H1 (cell line): ENCODE measurements at regions not wholly inside any gene's neighbourhood (a gene's known extent, or its start where the extent isn't known, plus 50 kb on each side); places are given as distances from the start of the nearest gene placed in this dataset.

Experiments
- CTCF ChIA-PET: fragments of 300-600 bp; sonication (Branson Sonifier 250); formaldehyde crosslinking; loops from one replicate; lab custom pipeline; 2021; ENCODE audit not compliant: partially characterized antibody; lab: Charles Lee
- POLR2A ChIA-PET: fragments of 300-600 bp; sonication (Branson Sonifier 250); formaldehyde crosslinking; loops from one replicate; lab custom pipeline; 2021; ENCODE audit warnings: inconsistent platforms; ENCODE audit not compliant: partially characterized antibody; lab: Charles Lee
- DNase-seq, 2 experiments: peaks; one replicate each; pipeline versions ENCODE4 v3.0.0 to v3.0.0-alpha.2; 2010 to 2022; ENCODE audit warnings: low spot score in 2 of 2, low read depth in 1 of 2, mixed read lengths in 1 of 2
- FAIRE-seq: peaks from 2 replicates; lab custom pipeline; 2011; peaks lifted over from hg19 to GRCh38; lab: Jason Lieb, UNC
- H2AFZ ChIP-seq: 2 replicates; pipeline ENCODE4 v1.8.1; 2012; ENCODE audit warnings: low read length, inconsistent platforms
- H2AK5ac ChIP-seq: 2 replicates; pipeline ENCODE4 v1.6.1; 2013; ENCODE audit warnings: low read depth, low read length
- H2BK120ac ChIP-seq: replicated peaks from 2 replicates; pipeline ENCODE3; 2013; ENCODE audit warnings: low read depth, low read length, inconsistent platforms
- H2BK12ac ChIP-seq: 2 replicates; pipeline ENCODE4 v1.6.1; 2013; ENCODE audit warnings: low read depth, low read length
- H2BK15ac ChIP-seq: 2 replicates; pipeline ENCODE4 v1.6.1; 2013; ENCODE audit warnings: low read length
- H2BK20ac ChIP-seq: 2 replicates; pipeline ENCODE4 v1.6.1; 2013; ENCODE audit warnings: low read length
- H2BK5ac ChIP-seq: 2 replicates; pipeline ENCODE4 v1.6.1; 2013; ENCODE audit warnings: low read depth, low read length
- H3K14ac ChIP-seq: 2 replicates; pipeline ENCODE4 v1.6.1; 2013; ENCODE audit warnings: inconsistent platforms; ENCODE audit not compliant: insufficient read length
- H3K18ac ChIP-seq: 2 replicates; pipeline ENCODE4 v1.6.1; 2013; ENCODE audit warnings: low read length; ENCODE audit errors: extremely low read depth
- H3K23ac ChIP-seq: 2 replicates; pipeline ENCODE4 v1.6.1; 2013; ENCODE audit warnings: inconsistent platforms; ENCODE audit not compliant: insufficient read length
- H3K23me2 ChIP-seq: 2 replicates; pipeline ENCODE4 v1.6.1; 2013; ENCODE audit warnings: low read depth, low read length
- H3K27ac ChIP-seq: 2 replicates; pipeline ENCODE4 v1.6.1; 2011; ENCODE audit warnings: low read depth, low read length, inconsistent platforms
- H3K27me3 ChIP-seq, 4 experiments: replicated peaks in 1 of 4; 1 replicate in 1 of 4; 2 replicates in 3 of 4; pipeline versions ENCODE4 v1.6.1 to v1.8.1; 2011 to 2013; ENCODE audit warnings: low read length in 3 of 4, mild to moderate bottlenecking in 3 of 4, inconsistent platforms in 2 of 4, mixed read lengths in 2 of 4, moderate library complexity in 1 of 4; ENCODE audit not compliant: control insufficient read depth in 3 of 4, insufficient read depth in 3 of 4; ENCODE audit errors: extremely low read depth in 1 of 4
- H3K36me3 ChIP-seq, 4 experiments: 2 replicates each; pipeline versions ENCODE4 v1.6.1 to v1.8.1; 2011 to 2013; ENCODE audit warnings: mild to moderate bottlenecking in 4 of 4, low read length in 3 of 4, moderate library complexity in 2 of 4, control low read depth in 1 of 4, inconsistent platforms in 1 of 4; ENCODE audit not compliant: insufficient read depth in 4 of 4, control insufficient read depth in 2 of 4
- H3K4ac ChIP-seq: replicated peaks from 2 replicates; pipeline ENCODE3; 2013; ENCODE audit warnings: low read length, low read depth, mixed read lengths, inconsistent platforms; ENCODE audit not compliant: insufficient read length
- H3K4me1 ChIP-seq, 4 experiments: replicated peaks in 1 of 4; 1 replicate in 1 of 4; 2 replicates in 3 of 4; pipeline versions ENCODE4 v1.6.1 to v1.8.1; 2011 to 2013; ENCODE audit warnings: low read length in 3 of 4, inconsistent platforms in 2 of 4, mixed read lengths in 1 of 4; ENCODE audit not compliant: insufficient read depth in 4 of 4, control insufficient read depth in 3 of 4
- H3K4me2 ChIP-seq, 2 experiments: 2 replicates each; pipeline versions ENCODE4 v1.6.1 to v1.8.1; 2011 to 2013; ENCODE audit warnings: low read depth in 2 of 2, low read length in 2 of 2, control low read depth in 1 of 2, inconsistent platforms in 1 of 2, mild to moderate bottlenecking in 1 of 2; ENCODE audit not compliant: insufficient read depth in 1 of 2
- H3K4me3 ChIP-seq, 4 experiments: fragments of 200-600, 300-600 bp in 1 of 4; sonication (generic), shearing (Covaris generic), sonication (Bioruptor Twin) in 1 of 4; 2 replicates each; pipeline versions ENCODE4 v1.5.1 to v1.8.1; 2011 to 2016; ENCODE audit warnings: low read length in 4 of 4, low read depth in 3 of 4, control low read depth in 2 of 4, inconsistent platforms in 2 of 4, mild to moderate bottlenecking in 2 of 4, mixed read lengths in 1 of 4, moderate library complexity in 1 of 4; ENCODE audit not compliant: insufficient read depth in 2 of 4; ENCODE audit errors: extremely low read depth in 1 of 4
- H3K56ac ChIP-seq: replicated peaks from 2 replicates; pipeline ENCODE3; 2013; ENCODE audit warnings: low read depth, mild to moderate bottlenecking, mixed read lengths, low read length, inconsistent platforms; ENCODE audit not compliant: insufficient read length
- H3K79me1 ChIP-seq: 2 replicates; pipeline ENCODE4 v1.6.1; 2013; ENCODE audit warnings: low read depth, low read length, control low read depth
- H3K79me2 ChIP-seq, 2 experiments: 2 replicates each; pipeline versions ENCODE4 v1.6.1 to v1.8.1; 2012 to 2013; ENCODE audit warnings: low read length in 2 of 2, mild to moderate bottlenecking in 2 of 2, inconsistent platforms in 1 of 2; ENCODE audit not compliant: insufficient read depth in 2 of 2, control insufficient read depth in 1 of 2
- H3K9ac ChIP-seq, 4 experiments: replicated peaks in 1 of 4; 1 replicate in 1 of 4; 2 replicates in 3 of 4; pipeline versions ENCODE4 v1.6.1 to v1.8.1; 2011 to 2013; ENCODE audit warnings: low read depth in 3 of 4, low read length in 3 of 4, control low read depth in 2 of 4, mild to moderate bottlenecking in 2 of 4, moderate library complexity in 2 of 4, inconsistent platforms in 1 of 4; ENCODE audit errors: extremely low read depth in 1 of 4
- H3K9me3 ChIP-seq, 2 experiments: 2 replicates each; pipeline versions ENCODE4 v1.6.1 to v1.8.1; 2012 to 2013; ENCODE audit warnings: mild to moderate bottlenecking in 2 of 2, moderate library complexity in 2 of 2, control low read depth in 1 of 2, inconsistent platforms in 1 of 2, low read depth in 1 of 2, low read length in 1 of 2, mixed read lengths in 1 of 2; ENCODE audit not compliant: insufficient read depth in 2 of 2
- H4K20me1 ChIP-seq, 2 experiments: replicated peaks in 1 of 2; 2 replicates each; pipeline versions ENCODE3 to v1.8.1; 2011 to 2013; ENCODE audit warnings: inconsistent platforms in 2 of 2, low read length in 2 of 2, mild to moderate bottlenecking in 1 of 2; ENCODE audit not compliant: insufficient read depth in 2 of 2, control insufficient read depth in 1 of 2
- H4K5ac ChIP-seq: 2 replicates; pipeline ENCODE4 v1.6.1; 2013; ENCODE audit warnings: low read length, low read depth, mixed read lengths, inconsistent platforms; ENCODE audit not compliant: insufficient read length
- H4K8ac ChIP-seq: 2 replicates; pipeline ENCODE4 v1.8.0; 2013; ENCODE audit warnings: mild to moderate bottlenecking, moderate library complexity, low read length, inconsistent platforms; ENCODE audit not compliant: insufficient read depth; ENCODE audit errors: extremely low read depth
- H4K91ac ChIP-seq: replicated peaks from 2 replicates; pipeline ENCODE3; 2013; ENCODE audit warnings: low read length, mixed read lengths, inconsistent platforms; ENCODE audit not compliant: insufficient read length
- EGR1 ChIP-seq: IDR thresholded peaks from 2 replicates; pipeline ENCODE4 v1.6.1; 2011; ENCODE audit warnings: low read depth, low read length, borderline replicate concordance
- EZH2 ChIP-seq: fragments of 200-600 bp; sonication (generic); IDR thresholded peaks from 2 replicates; pipeline ENCODE4 v1.7.1; 2012; ENCODE audit warnings: low read depth, mild to moderate bottlenecking, moderate library complexity, low read length, inconsistent platforms; ENCODE audit not compliant: severe bottlenecking
- FOSL1 ChIP-seq: IDR thresholded peaks from 2 replicates; pipeline ENCODE4 v1.6.1; 2011; ENCODE audit warnings: mild to moderate bottlenecking, low read depth, low read length, moderate library complexity; ENCODE audit not compliant: insufficient read depth
- GABPA ChIP-seq: IDR thresholded peaks from 2 replicates; pipeline ENCODE4 v1.6.1; 2011; ENCODE audit warnings: mild to moderate bottlenecking, low read length, moderate library complexity, borderline replicate concordance; ENCODE audit not compliant: insufficient read depth
- PHF8 ChIP-seq: fragments of 200-600 bp; sonication (generic); conservative IDR thresholded peaks from 2 replicates; pipeline ENCODE4 v1.7.1; 2012; ENCODE audit warnings: low read depth, mild to moderate bottlenecking, inconsistent platforms, low read length, moderate library complexity
- SRF ChIP-seq: IDR thresholded peaks from 2 replicates; pipeline ENCODE4 v1.6.1; 2011; ENCODE audit warnings: mild to moderate bottlenecking, low read depth, low read length, moderate library complexity
- ZNF274 ChIP-seq: IDR thresholded peaks from 2 replicates; pipeline ENCODE4 v1.7.0; 2012; ENCODE audit warnings: low read length, borderline replicate concordance; ENCODE audit errors: extremely low read depth
- WGBS, 2 experiments: shearing (Covaris generic) in 1 of 2; methylation state at CpG; one replicate each; pipeline versions ENCODE4 v1.1.6 to v1.1.7; 2013 to 2015; ENCODE audit warnings: low lambda C conversion rate in 2 of 2, mixed read lengths in 2 of 2, inconsistent platforms in 1 of 2, low coverage in 1 of 2, missing lambda C conversion rate in 1 of 2; ENCODE audit not compliant: insufficient replicate concordance in 2 of 2, insufficient coverage in 1 of 2, insufficient read length in 1 of 2; ENCODE audit errors: extremely low coverage in 1 of 2, missing lambda C conversion rate in 1 of 2; 5-methylcytosine and 5-hydroxymethylcytosine counted together
- TF ChIP-seq, protein P1 (sequence below): IDR thresholded peaks from 2 replicates; pipeline ENCODE4 v1.6.1; 2011; ENCODE audit warnings: low read depth, mild to moderate bottlenecking, low read length; ENCODE audit not compliant: insufficient read depth

DNA sequence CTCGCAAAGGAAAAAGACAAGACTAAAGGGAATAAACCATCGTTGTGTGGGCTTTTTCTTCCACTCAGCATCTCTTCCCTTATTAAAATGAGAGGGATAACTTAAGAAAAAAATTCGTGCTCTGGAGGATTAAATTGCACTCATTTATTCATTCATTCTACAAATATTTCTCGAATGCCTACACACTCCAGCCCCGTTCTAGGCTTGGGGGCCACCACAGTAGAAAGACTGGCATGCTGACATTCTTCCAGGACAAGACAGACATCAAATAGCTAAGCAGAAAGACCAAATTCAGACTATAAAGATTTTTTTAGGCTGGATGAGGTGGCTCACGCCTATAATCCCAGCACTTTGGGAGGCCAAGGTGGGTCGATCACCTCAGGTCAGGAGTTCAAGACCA, 65.3 kb upstream of the IL12A start:
- Histone ChIP-seq H3K9ac (no peak overlapping the region), H2BK15ac (no peak overlapping the region), H3K79me2 (no peaks in the 10 kb centered on the region), H4K5ac (no peak overlapping the region), H2BK20ac (no peak overlapping the region), H4K20me1 (no peaks in the 10 kb centered on the region), H2BK120ac (no peak overlapping the region), H3K4ac (no peak overlapping the region), H3K79me1 (no peaks in the 10 kb centered on the region), H3K4me1 (no peaks in the 10 kb centered on the region), H3K27me3 (no peaks in the 10 kb centered on the region), H2AK5ac (no peak overlapping the region), H3K18ac (no peak overlapping the region), H3K4me3 (no peak overlapping the region), H3K27ac (no peak overlapping the region), H4K91ac (no peak overlapping the region), H3K14ac (no peak overlapping the region), H2BK12ac (no peak overlapping the region), H3K9me3 (no peaks in the 10 kb centered on the region), H3K56ac (no peak overlapping the region), H4K8ac (no peak overlapping the region), H2BK5ac (no peak overlapping the region), H3K23me2 (no peaks in the 10 kb centered on the region), H3K4me2 (no peak overlapping the region), H3K23ac (no peak overlapping the region), H2AFZ (no peak overlapping the region), H3K36me3 (no peaks in the 10 kb centered on the region)
- ChIA-PET POLR2A (no interaction called here), CTCF (interaction anchor here (0.6 to 4.5 kb wide), 6 partner anchors 9 to 84 kb away, joined by 3 to 19 read pairs (median 3); no protein-coding TSS in a partner anchor)
- no peak for FAIRE-seq
- DNase-seq: no peak
- TF ChIP-seq ZNF274 (no peak), GABPA (no peak), SRF (no peak), FOSL1 (no peak), PHF8 (no peak), EZH2 (no peak), EGR1 (no peak)
- TF ChIP-seq, protein P1, sequence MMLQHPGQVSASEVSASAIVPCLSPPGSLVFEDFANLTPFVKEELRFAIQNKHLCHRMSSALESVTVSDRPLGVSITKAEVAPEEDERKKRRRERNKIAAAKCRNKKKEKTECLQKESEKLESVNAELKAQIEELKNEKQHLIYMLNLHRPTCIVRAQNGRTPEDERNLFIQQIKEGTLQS: no peak
- 90% methylated on average over 7 of the region's 7 CpGs; no CpG with 5 or more reads in 1 of the 2 experiments for WGBS, 2 experiments
